ENCODE measurements at regions not wholly inside any gene's neighbourhood (a gene's known extent, or its start where the extent isn't known, plus 50 kb on each side); places are given as distances from the start of the nearest gene placed in this dataset.

GRCh38 chr3:189517981-189518380 is 113.2 kb upstream of the TP63 start:
- Histone ChIP-seq H3K27me3 (ENCODE audit: control insufficient read depth, insufficient read depth, low read length) (no peaks in the 10 kb centered on the region), H4K20me1 (ENCODE audit: control insufficient read depth, extremely low read depth, insufficient read depth, low read length) (no peaks in the 10 kb centered on the region), H3K36me3 (ENCODE audit: control insufficient read depth, insufficient read depth, low read length) (no peaks in the 10 kb centered on the region), H3K9me3 (ENCODE audit: control insufficient read depth, insufficient read depth, low read depth, low read length) (no peaks in the 10 kb centered on the region), H3K9ac (ENCODE audit: insufficient read depth, low read length) (no peak overlapping the region), H3K27ac (ENCODE audit: insufficient read depth, low read length) (no peak overlapping the region), H3K4me2 (ENCODE audit: extremely low read depth, insufficient read depth, low read length) (no peak overlapping the region), H2AFZ (ENCODE audit: low read length) (no peak overlapping the region), H3K4me3 (replicated peaks in 1 of 4; ENCODE audit: control extremely low read depth in 1 of 4, insufficient read depth in 1 of 4, low read depth in 3 of 4, low read length in 4 of 4) (no peak overlapping the region), H3K4me1 (ENCODE audit: control insufficient read depth, extremely low read depth, insufficient read depth, low read length) (no peaks in the 10 kb centered on the region), H3K79me2 (ENCODE audit: control insufficient read depth, insufficient read depth, low read length) (no peaks in the 10 kb centered on the region)
- DNase-seq (ENCODE audit: low read depth in 2 of 2): no peak
- TF ChIP-seq CTCF (conservative IDR thresholded peaks at IDR 0.05 in 1 of 2, IDR thresholded peaks at IDR 0.05 in 1 of 2; ENCODE audit: low read depth in 1 of 2, low read length in 2 of 2) (no peak), EZH2 (IDR thresholded peaks at IDR 0.05; ENCODE audit: low read length, missing control alignments) (no peak)

- Histone ChIP-seq H3K27me3 (ENCODE audit: control insufficient read depth, insufficient read depth, low read length) (no peaks in the 10 kb centered on the region), H2AFZ (ENCODE audit: low read length) (no peak overlapping the region), H3K79me2 (ENCODE audit: control insufficient read depth, insufficient read depth, low read length) (no peaks in the 10 kb centered on the region), H3K4me3 (replicated peaks in 1 of 4; ENCODE audit: control extremely low read depth in 1 of 4, insufficient read depth in 1 of 4, low read depth in 3 of 4, low read length in 4 of 4) (no peak overlapping the region), H3K4me1 (ENCODE audit: control insufficient read depth, extremely low read depth, insufficient read depth, low read length) (no peaks in the 10 kb centered on the region), H3K36me3 (ENCODE audit: control insufficient read depth, insufficient read depth, low read length) (no peaks in the 10 kb centered on the region), H3K9me3 (ENCODE audit: control insufficient read depth, insufficient read depth, low read depth, low read length) (no peaks in the 10 kb centered on the region), H3K9ac (ENCODE audit: insufficient read depth, low read length) (no peak overlapping the region), H4K20me1 (ENCODE audit: control insufficient read depth, extremely low read depth, insufficient read depth, low read length) (no peaks in the 10 kb centered on the region), H3K27ac (ENCODE audit: insufficient read depth, low read length) (no peak overlapping the region), H3K4me2 (ENCODE audit: extremely low read depth, insufficient read depth, low read length) (no peak overlapping the region)
- no peak for DNase-seq (ENCODE audit: low read depth in 2 of 2)
- TF ChIP-seq EZH2 (IDR thresholded peaks at IDR 0.05; ENCODE audit: low read length, missing control alignments) (no peak), CTCF (conservative IDR thresholded peaks at IDR 0.05 in 1 of 2, IDR thresholded peaks at IDR 0.05 in 1 of 2; ENCODE audit: low read depth in 1 of 2, low read length in 2 of 2) (no peak)
Measured at GRCh38 chr3:189519458-189519857, 111.7 kb upstream of the TP63 start.

- Histone ChIP-seq H4K20me1 (ENCODE audit: control insufficient read depth, extremely low read depth, insufficient read depth, low read length) (no peaks in the 10 kb centered on the region), H3K36me3 (ENCODE audit: control insufficient read depth, insufficient read depth, low read length) (no peaks in the 10 kb centered on the region), H3K4me3 (replicated peaks in 1 of 4; ENCODE audit: control extremely low read depth in 1 of 4, insufficient read depth in 1 of 4, low read depth in 3 of 4, low read length in 4 of 4) (no peak overlapping the region), H3K27ac (ENCODE audit: insufficient read depth, low read length) (no peak overlapping the region), H3K9ac (ENCODE audit: insufficient read depth, low read length) (no peak overlapping the region), H3K27me3 (ENCODE audit: control insufficient read depth, insufficient read depth, low read length) (no peaks in the 10 kb centered on the region), H3K9me3 (ENCODE audit: control insufficient read depth, insufficient read depth, low read depth, low read length) (no peaks in the 10 kb centered on the region), H3K4me1 (ENCODE audit: control insufficient read depth, extremely low read depth, insufficient read depth, low read length) (no peaks in the 10 kb centered on the region), H2AFZ (ENCODE audit: low read length) (no peak overlapping the region), H3K4me2 (ENCODE audit: extremely low read depth, insufficient read depth, low read length) (no peak overlapping the region), H3K79me2 (ENCODE audit: control insufficient read depth, insufficient read depth, low read length) (no peaks in the 10 kb centered on the region)
- DNase-seq (ENCODE audit: low read depth in 2 of 2): no peak
- TF ChIP-seq CTCF (conservative IDR thresholded peaks at IDR 0.05 in 1 of 2, IDR thresholded peaks at IDR 0.05 in 1 of 2; ENCODE audit: low read depth in 1 of 2, low read length in 2 of 2) (no peak), EZH2 (IDR thresholded peaks at IDR 0.05; ENCODE audit: low read length, missing control alignments) (no peak)
Measured at GRCh38 chr3:189529468-189529867, 101.7 kb upstream of the TP63 start.
